CD4-positive, alpha-beta T cell (primary cell): ENCODE measurements at regions not wholly inside any gene's neighbourhood (a gene's known extent, or its start where the extent isn't known, plus 50 kb on each side); places are given as distances from the start of the nearest gene placed in this dataset.

Source experiments
- ATAC-seq: fragments of 200-7000 bp; cut with Tn5 transposase; one replicate; pipeline ENCODE4 v1.10.0; 2022; ENCODE audit warnings: mild to moderate bottlenecking; ENCODE audit not compliant: poor library complexity
- CTCF ChIA-PET: fragments of 350-600 bp; sonication (Branson Sonifier 250); formaldehyde crosslinking; loops from one replicate; lab custom pipeline; 2021; ENCODE audit warnings: antibody characterized with exemption, inconsistent platforms; lab: Charles Lee
- POLR2A ChIA-PET: fragments of 350-600 bp; sonication (Branson Sonifier 250); formaldehyde crosslinking; loops from one replicate; lab custom pipeline; 2021; ENCODE audit warnings: antibody characterized with exemption, inconsistent platforms; lab: Charles Lee
- DNase-seq, 14 experiments: peaks; one replicate each; pipeline ENCODE4 v3.0.0-alpha.2; 2013 to 2020; ENCODE audit warnings: mixed read lengths in 2 of 14
- H3K27ac ChIP-seq, 2 donors: one replicate each; pipeline versions ENCODE4 v1.5.1 to v1.7.0; 2013; ENCODE audit warnings: low read length in 2 of 2, low read depth in 1 of 2, mild to moderate bottlenecking in 1 of 2
- H3K27me3 ChIP-seq, 2 experiments: 1 replicate in 1 of 2; 2 replicates in 1 of 2; pipeline versions ENCODE4 v1.6.1 to v1.7.0; 2013; ENCODE audit warnings: low read length in 2 of 2, control low read depth in 1 of 2, mild to moderate bottlenecking in 1 of 2, moderate library complexity in 1 of 2; ENCODE audit not compliant: insufficient read depth in 2 of 2, control insufficient read depth in 1 of 2
- H3K36me3 ChIP-seq: one replicate; pipeline ENCODE4 v1.6.1; 2013; ENCODE audit warnings: low read length, control low read depth; ENCODE audit not compliant: insufficient read depth
- H3K4me1 ChIP-seq: one replicate; pipeline ENCODE4 v1.6.1; 2013; ENCODE audit warnings: low read length, control low read depth; ENCODE audit not compliant: insufficient read depth
- H3K4me3 ChIP-seq: one replicate; pipeline ENCODE4 v1.5.1; 2013; ENCODE audit warnings: mild to moderate bottlenecking, low read length, moderate library complexity
- H3K9me3 ChIP-seq, 2 experiments: 1 replicate in 1 of 2; 2 replicates in 1 of 2; pipeline versions ENCODE4 v1.6.1 to v1.7.0; 2013; ENCODE audit warnings: low read length in 2 of 2, mild to moderate bottlenecking in 2 of 2, control low read depth in 1 of 2, moderate library complexity in 1 of 2; ENCODE audit not compliant: control insufficient read depth in 1 of 2, insufficient read depth in 1 of 2
- H3K27ac Mint-ChIP-seq: one replicate; pipeline ENCODE4 v1.8.0; 2020; ENCODE audit warnings: mixed read lengths
- H3K27me3 Mint-ChIP-seq: one replicate; pipeline ENCODE4 v1.8.0; 2021; ENCODE audit warnings: mixed read lengths
- H3K36me3 Mint-ChIP-seq: one replicate; pipeline ENCODE4 v1.8.0; 2021; ENCODE audit warnings: low read depth, mixed read lengths
- H3K4me1 Mint-ChIP-seq: one replicate; pipeline ENCODE4 v1.8.0; 2021; ENCODE audit warnings: low read depth, mixed read lengths
- H3K4me3 Mint-ChIP-seq: one replicate; pipeline ENCODE4 v1.8.0; 2020; ENCODE audit warnings: mild to moderate bottlenecking, mixed read lengths
- H3K9me3 Mint-ChIP-seq: one replicate; pipeline ENCODE4 v1.8.0; 2020; ENCODE audit warnings: mixed read lengths
- intact Hi-C, 2 experiments: fragments of 100-400 bp; cut with DNase I in 1 of 2; cut with micrococcal nuclease in 1 of 2; formaldehyde crosslinking; loops; one replicate each; pipeline versions ENCODE4 v1.15.1 to v1.9.0; 2023 to 2025; cut with DNase I, micrococcal nuclease
- TF ChIP-seq, protein P1 (sequence below): fragments of 200-600 bp; IDR thresholded peaks from one replicate; pipeline ENCODE4 v1.8.0; 2022; ENCODE audit warnings: antibody characterized with exemption, mild to moderate bottlenecking

- Mint-ChIP-seq H3K4me1 (no peaks in the 10 kb centered on the region), H3K4me3 (no peak overlapping the region), H3K27me3 (no peaks in the 10 kb centered on the region), H3K36me3 (no peaks in the 10 kb centered on the region), H3K27ac (no peak overlapping the region), H3K9me3 (peaks cover 2% of the 10 kb centered on the region)
- Histone ChIP-seq H3K27me3 (no peaks in the 10 kb centered on the region), H3K4me1 (no peaks in the 10 kb centered on the region), H3K36me3 (no peaks in the 10 kb centered on the region), H3K27ac (no peak overlapping the region), H3K9me3 (no peaks in the 10 kb centered on the region), H3K4me3 (no peak overlapping the region)
- TF ChIP-seq, protein P1, sequence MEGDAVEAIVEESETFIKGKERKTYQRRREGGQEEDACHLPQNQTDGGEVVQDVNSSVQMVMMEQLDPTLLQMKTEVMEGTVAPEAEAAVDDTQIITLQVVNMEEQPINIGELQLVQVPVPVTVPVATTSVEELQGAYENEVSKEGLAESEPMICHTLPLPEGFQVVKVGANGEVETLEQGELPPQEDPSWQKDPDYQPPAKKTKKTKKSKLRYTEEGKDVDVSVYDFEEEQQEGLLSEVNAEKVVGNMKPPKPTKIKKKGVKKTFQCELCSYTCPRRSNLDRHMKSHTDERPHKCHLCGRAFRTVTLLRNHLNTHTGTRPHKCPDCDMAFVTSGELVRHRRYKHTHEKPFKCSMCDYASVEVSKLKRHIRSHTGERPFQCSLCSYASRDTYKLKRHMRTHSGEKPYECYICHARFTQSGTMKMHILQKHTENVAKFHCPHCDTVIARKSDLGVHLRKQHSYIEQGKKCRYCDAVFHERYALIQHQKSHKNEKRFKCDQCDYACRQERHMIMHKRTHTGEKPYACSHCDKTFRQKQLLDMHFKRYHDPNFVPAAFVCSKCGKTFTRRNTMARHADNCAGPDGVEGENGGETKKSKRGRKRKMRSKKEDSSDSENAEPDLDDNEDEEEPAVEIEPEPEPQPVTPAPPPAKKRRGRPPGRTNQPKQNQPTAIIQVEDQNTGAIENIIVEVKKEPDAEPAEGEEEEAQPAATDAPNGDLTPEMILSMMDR = no peak
- CTCF ChIA-PET = no interaction called here
- POLR2A ChIA-PET = no interaction called here
- intact Hi-C loops = no loop called here
- DNase-seq (no peak), ATAC-seq (no peak)
Measured at GRCh38 chr18:60596928-60597327, 224.4 kb upstream of the MC4R start.

DNA sequence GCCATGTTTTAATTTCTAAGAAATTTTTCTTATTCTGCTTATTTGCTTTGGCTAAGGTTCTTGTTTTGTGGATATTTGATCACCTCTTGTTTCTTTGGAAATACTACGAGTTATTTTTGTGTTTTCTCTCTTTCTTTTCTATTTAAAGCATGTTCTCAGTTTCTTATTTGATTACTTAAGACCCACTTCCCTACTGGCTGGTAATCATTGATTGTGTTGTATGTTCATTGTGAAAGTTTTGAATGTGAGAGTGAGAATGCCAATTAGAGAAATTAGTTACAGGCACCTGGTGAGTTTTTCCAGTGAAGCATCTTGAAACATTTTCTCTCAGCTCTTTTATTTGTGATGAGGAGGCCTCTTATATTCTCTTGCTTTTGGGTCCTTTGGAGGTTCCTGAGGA is 226.7 kb upstream of the MC4R start:
- TF ChIP-seq, protein P1 = no peak
- CTCF ChIA-PET = no interaction called here
- H3K27me3 Mint-ChIP-seq = no peaks in the 10 kb centered on the region
- no peak for DNase-seq
- POLR2A ChIA-PET = no interaction called here
- intact Hi-C loops = no loop called here
- ATAC-seq = no peak
- H3K4me3 Mint-ChIP-seq = no peak overlapping the region
- no peaks in the 10 kb centered on the region for H3K4me1 Mint-ChIP-seq
- Histone ChIP-seq H3K36me3 (no peaks in the 10 kb centered on the region), H3K27ac (no peak overlapping the region), H3K9me3 (no peaks in the 10 kb centered on the region), H3K27me3 (no peaks in the 10 kb centered on the region), H3K4me3 (no peak overlapping the region), H3K4me1 (no peaks in the 10 kb centered on the region)
- peaks cover 2% of the 10 kb centered on the region for H3K9me3 Mint-ChIP-seq
- H3K27ac Mint-ChIP-seq = no peak overlapping the region
- no peaks in the 10 kb centered on the region for H3K36me3 Mint-ChIP-seq

- Histone ChIP-seq H3K36me3 (no peaks in the 10 kb centered on the region), H3K27me3 (no peaks in the 10 kb centered on the region), H3K9me3 (no peaks in the 10 kb centered on the region), H3K27ac (no peak overlapping the region), H3K4me3 (no peak overlapping the region), H3K4me1 (no peaks in the 10 kb centered on the region)
- Mint-ChIP-seq H3K9me3 (peaks cover 2% of the 10 kb centered on the region), H3K4me1 (no peaks in the 10 kb centered on the region), H3K4me3 (no peak overlapping the region), H3K36me3 (no peaks in the 10 kb centered on the region), H3K27ac (no peak overlapping the region), H3K27me3 (no peaks in the 10 kb centered on the region)
- TF ChIP-seq, protein P1 = no peak
- ChIA-PET POLR2A (no interaction called here), CTCF (no interaction called here)
- intact Hi-C loops = no loop called here
- DNase-seq (no peak), ATAC-seq (no peak)
Measured at GRCh38 chr18:60599995-60600394, 227.4 kb upstream of the MC4R start.
